ENCODE measurements at regions not wholly inside any gene's neighbourhood (a gene's known extent, or its start where the extent isn't known, plus 50 kb on each side); places are given as distances from the start of the nearest gene placed in this dataset.
"Not testable (repeated sequence)": the region's sequence is repeated elsewhere in the genome, so short reads cannot be mapped to it uniquely, and the experiment has no call there.

- no peak for DNase-seq
These were observed 1188.2 kb upstream of the FAM98A start for GRCh38 chr2:34787341-34787740.

GRCh38 chr2:34785206-34785785 is 1186.2 kb upstream of the FAM98A start:
- DNase-seq, result no peak

- no peak for DNase-seq
These were observed 1185.6 kb upstream of the FAM98A start for GRCh38 chr2:34784701-34785100.

GRCh38 chr2:34750742-34751141 is 1151.6 kb upstream of the FAM98A start:
- not testable (repeated sequence) for DNase-seq

GRCh38 chr2:34747643-34748042 is 1148.5 kb upstream of the FAM98A start:
- no peak for DNase-seq

- no peak for DNase-seq
These were observed 1139.6 kb upstream of the FAM98A start for GRCh38 chr2:34738691-34739090.

GRCh38 chr2:34737146-34737545 is 1138.0 kb upstream of the FAM98A start:
- DNase-seq, result no peak

- no peak for DNase-seq
These were observed 1137.4 kb upstream of the FAM98A start for GRCh38 chr2:34736482-34736881.

- DNase-seq, result no peak
These were observed 1135.6 kb upstream of the FAM98A start for GRCh38 chr2:34734662-34735061.

- no peak for DNase-seq
These were observed 1134.9 kb upstream of the FAM98A start for GRCh38 chr2:34734042-34734441.

- no peak for DNase-seq
These were observed 1132.2 kb upstream of the FAM98A start for GRCh38 chr2:34731292-34731691.

GRCh38 chr2:34729845-34730244 is 1130.7 kb upstream of the FAM98A start:
- no peak for DNase-seq

- no peak for DNase-seq
These were observed 1125.0 kb upstream of the FAM98A start for GRCh38 chr2:34724107-34724506.

GRCh38 chr2:34723683-34724082 is 1124.6 kb upstream of the FAM98A start:
- no peak for DNase-seq

GRCh38 chr2:34719206-34719605 is 1120.1 kb upstream of the FAM98A start:
- no peak for DNase-seq

- DNase-seq, result no peak
These were observed 1106.6 kb upstream of the FAM98A start for GRCh38 chr2:34705551-34706247.

- no peak for DNase-seq
These were observed 1104.2 kb upstream of the FAM98A start for GRCh38 chr2:34703292-34703691.

GRCh38 chr2:34702391-34702790 is 1103.3 kb upstream of the FAM98A start:
- DNase-seq, result not testable (repeated sequence)

GRCh38 chr2:34677591-34677990 is 1078.5 kb upstream of the FAM98A start:
- DNase-seq, result not testable (repeated sequence)

GRCh38 chr2:34677119-34677531 is 1078.0 kb upstream of the FAM98A start:
- DNase-seq, result not testable (repeated sequence)

GRCh38 chr2:34670482-34670881 is 1071.4 kb upstream of the FAM98A start:
- DNase-seq, result no peak

GRCh38 chr2:34666821-34667220 is 1067.7 kb upstream of the FAM98A start:
- DNase-seq, result no peak

GRCh38 chr2:34664266-34664665 is 1065.2 kb upstream of the FAM98A start:
- DNase-seq, result no peak

- DNase-seq, result no peak
These were observed 1064.2 kb upstream of the FAM98A start for GRCh38 chr2:34663314-34663713.

- no peak for DNase-seq
These were observed 1061.6 kb upstream of the FAM98A start for GRCh38 chr2:34660741-34661140.
